GM12872 (cell line): ENCODE measurements at regions not wholly inside any gene's neighbourhood (a gene's known extent, or its start where the extent isn't known, plus 50 kb on each side); places are given as distances from the start of the nearest gene placed in this dataset.
A peak's percentile ranks its signal among the peaks of the same experiment; 100 is the strongest.

Source experiments
- TF ChIP-seq, protein P1 (sequence below): IDR thresholded peaks from 3 replicates; pipeline ENCODE4 v1.5.1; 2011; ENCODE audit warnings: low read depth, mild to moderate bottlenecking, low read length, moderate library complexity; ENCODE audit not compliant: insufficient read depth

- TF ChIP-seq, protein P1, sequence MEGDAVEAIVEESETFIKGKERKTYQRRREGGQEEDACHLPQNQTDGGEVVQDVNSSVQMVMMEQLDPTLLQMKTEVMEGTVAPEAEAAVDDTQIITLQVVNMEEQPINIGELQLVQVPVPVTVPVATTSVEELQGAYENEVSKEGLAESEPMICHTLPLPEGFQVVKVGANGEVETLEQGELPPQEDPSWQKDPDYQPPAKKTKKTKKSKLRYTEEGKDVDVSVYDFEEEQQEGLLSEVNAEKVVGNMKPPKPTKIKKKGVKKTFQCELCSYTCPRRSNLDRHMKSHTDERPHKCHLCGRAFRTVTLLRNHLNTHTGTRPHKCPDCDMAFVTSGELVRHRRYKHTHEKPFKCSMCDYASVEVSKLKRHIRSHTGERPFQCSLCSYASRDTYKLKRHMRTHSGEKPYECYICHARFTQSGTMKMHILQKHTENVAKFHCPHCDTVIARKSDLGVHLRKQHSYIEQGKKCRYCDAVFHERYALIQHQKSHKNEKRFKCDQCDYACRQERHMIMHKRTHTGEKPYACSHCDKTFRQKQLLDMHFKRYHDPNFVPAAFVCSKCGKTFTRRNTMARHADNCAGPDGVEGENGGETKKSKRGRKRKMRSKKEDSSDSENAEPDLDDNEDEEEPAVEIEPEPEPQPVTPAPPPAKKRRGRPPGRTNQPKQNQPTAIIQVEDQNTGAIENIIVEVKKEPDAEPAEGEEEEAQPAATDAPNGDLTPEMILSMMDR = no peak
These were observed 656.7 kb upstream of the ID4 start for GRCh38 chr6:19180348-19181072.

- TF ChIP-seq, protein P1 = no peak
These were observed 656.0 kb upstream of the ID4 start for GRCh38 chr6:19181211-19181610.

DNA sequence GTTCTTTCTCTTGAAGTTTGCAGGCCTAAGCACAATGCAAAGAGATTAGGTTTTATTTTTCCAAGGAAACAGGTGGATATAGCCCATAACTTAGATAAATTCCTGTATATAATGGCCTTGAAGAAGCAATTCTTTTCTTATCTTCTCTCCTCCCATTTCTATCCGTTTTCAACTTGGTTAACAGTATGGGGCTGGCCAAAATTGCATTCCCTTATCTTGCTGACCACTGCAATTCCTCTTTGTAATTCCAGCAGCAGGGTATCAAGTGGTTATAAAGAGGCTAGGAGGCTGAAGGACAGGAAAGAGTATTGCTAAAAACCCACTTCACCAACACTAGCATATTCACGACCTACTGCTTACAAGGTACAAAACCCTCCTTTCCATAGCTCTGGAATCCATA lies 643.5 kb upstream of the ID4 start:
- TF ChIP-seq, protein P1 = no peak

DNA sequence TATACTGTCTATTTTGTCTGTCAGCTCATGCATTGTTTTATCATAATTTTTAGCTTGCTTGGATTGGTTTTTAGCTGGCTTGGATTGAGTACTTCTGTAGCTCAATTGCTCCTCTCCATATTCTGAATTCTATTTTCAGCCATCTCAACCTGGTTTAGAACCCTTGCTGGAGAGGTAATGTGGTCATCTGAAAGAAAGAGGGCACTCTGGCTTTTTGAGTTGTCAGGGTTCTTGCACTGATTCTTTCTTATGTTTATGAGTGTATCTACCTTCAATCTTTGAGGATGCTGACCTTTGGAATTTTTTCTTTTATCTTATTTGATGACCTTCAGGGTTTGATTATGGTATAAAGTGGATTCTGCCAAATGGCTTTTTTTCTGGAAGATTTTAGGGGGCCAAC lies 632.7 kb upstream of the ID4 start:
- TF ChIP-seq, protein P1 = no peak

- TF ChIP-seq, protein P1 = no peak
These were observed 632.1 kb upstream of the ID4 start for GRCh38 chr6:19205076-19205475.

DNA sequence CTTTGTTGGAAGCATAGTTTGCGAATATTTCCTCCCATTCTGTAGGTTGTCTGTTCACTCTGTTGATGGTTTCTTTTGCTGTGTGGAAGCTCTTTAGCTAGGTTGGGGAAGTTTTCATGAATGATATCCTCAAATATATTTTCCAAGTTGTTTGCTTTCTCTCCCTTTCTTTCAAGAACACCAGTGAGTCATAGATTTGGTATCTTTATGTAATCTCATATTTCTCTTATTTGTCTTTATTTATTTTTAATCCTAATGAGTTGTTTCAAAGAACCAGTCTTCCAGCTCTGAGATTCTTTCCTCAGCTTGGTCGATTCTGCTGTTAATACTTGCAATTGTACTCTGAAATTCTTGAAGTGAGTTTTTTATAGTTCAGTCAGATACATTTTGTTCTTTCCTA lies 628.0 kb upstream of the ID4 start:
- TF ChIP-seq, protein P1 = no peak

GRCh38 chr6:19210849-19211590 lies 626.1 kb upstream of the ID4 start:
- TF ChIP-seq, protein P1 = peak; percentile 58
